Stomach (tissue), 8 donors: ENCODE measurements at regions not wholly inside any gene's neighbourhood (a gene's known extent, or its start where the extent isn't known, plus 50 kb on each side); places are given as distances from the start of the nearest gene placed in this dataset.

ENCODE experiments used
- DNase-seq, 2 donors: peaks; one replicate each; pipeline versions ENCODE4 v3.0.0 to v3.0.0-alpha.2; 2013 to 2019
- H3K27ac ChIP-seq, 5 donors: fragments of 200-600 bp in 4 of 5; sonication (generic) in 4 of 5; one replicate each; pipeline ENCODE4 v1.5.1; 2013 to 2019; ENCODE audit warnings: mild to moderate bottlenecking in 1 of 5, moderate library complexity in 1 of 5
- H3K27me3 ChIP-seq, 3 donors: fragments of 200-600 bp; sonication (generic); one replicate each; pipeline ENCODE4 v1.5.1; 2017 to 2019; ENCODE audit warnings: mixed run types in 1 of 3
- H3K36me3 ChIP-seq, 4 donors: fragments of 200-600 bp; sonication (generic); 1 replicate in 3 of 4; 2 replicates in 1 of 4; pipeline ENCODE4 v1.5.1; 2016 to 2019
- H3K4me1 ChIP-seq, 4 donors: fragments of 200-600 bp; sonication (generic); one replicate each; pipeline ENCODE4 v1.5.1; 2016 to 2019
- H3K4me3 ChIP-seq, 4 donors: fragments of 200-600 bp; sonication (generic) in 3 of 4; one replicate each; pipeline ENCODE4 v1.5.1; 2016 to 2019; ENCODE audit warnings: mild to moderate bottlenecking in 1 of 4
- H3K9me3 ChIP-seq, 4 donors: fragments of 200-600 bp; sonication (generic); one replicate each; pipeline ENCODE4 v1.5.1; 2016 to 2019
- CTCF ChIP-seq, 7 experiments: fragments of 450-650 bp in 4 of 7; fragments of 200-600 bp in 3 of 7; sonication (generic) in 3 of 7; IDR thresholded peaks; one replicate each; pipeline ENCODE4 v1.5.1; 2016 to 2019; ENCODE audit warnings: antibody characterized with exemption in 7 of 7, control low read depth in 2 of 7, mild to moderate bottlenecking in 1 of 7
- EP300 ChIP-seq: sonication (generic); formaldehyde crosslinking; IDR thresholded peaks from one replicate; pipeline ENCODE4 v1.6.1; 2017; ENCODE audit warnings: antibody characterized with exemption
- POLR2A ChIP-seq, 4 donors: fragments of 450-650 bp; IDR thresholded peaks; one replicate each; pipeline ENCODE4 v1.6.1; 2016; ENCODE audit warnings: antibody characterized with exemption in 4 of 4, control low read depth in 2 of 4, mild to moderate bottlenecking in 1 of 4, moderate library complexity in 1 of 4
- POLR2AphosphoS5 ChIP-seq, 3 donors: sonication (generic); formaldehyde crosslinking; IDR thresholded peaks; one replicate each; pipeline ENCODE4 v1.6.1; 2016; ENCODE audit warnings: antibody characterized with exemption in 3 of 3
- WGBS, 5 donors: extraction: QIAGEN DNeasy Blood & Tissue Kit in 3 of 5; methylation state at CpG; one replicate each; pipeline versions ENCODE4 v1.1.5 to v1.1.7; 2013 to 2018; 5-methylcytosine and 5-hydroxymethylcytosine counted together
- intact Hi-C: fragments of 100-400 bp; cut with DNase I; formaldehyde crosslinking; loops from one replicate; pipeline ENCODE4 v1.15.1; 2023; ENCODE audit warnings: low total_unique reads
- donor health status: healthy with polysubstance abuse.
- donor health status: Bipolar disorder and iron deficiency.
- donor health status: healthy.

GRCh38 chr17:57195785-57196460 lies 60.4 kb upstream of the MSI2 start:
- intact Hi-C loops = no loop called here
- TF ChIP-seq CTCF (IDR thresholded peaks at IDR 0.05) = no peak
- no peak for TF ChIP-seq POLR2A (IDR thresholded peaks at IDR 0.05)
- no peak for TF ChIP-seq EP300
- no peak for TF ChIP-seq POLR2AphosphoS5 (IDR thresholded peaks at IDR 0.05)
- 85 to 97% (median 91%) methylated on average over 7 of the region's 7 CpGs for WGBS, 5 donors
- Histone ChIP-seq H3K4me3 (no peak overlapping the region), H3K36me3 (no peaks in the 10 kb centered on the region), H3K27ac (no peak overlapping the region), H3K27me3 (no peaks in the 10 kb centered on the region), H3K4me1 (no peaks in the 10 kb centered on the region), H3K9me3 (peaks cover 0 to 6% (median 2%) of the 10 kb centered on the region in 4 donors)
- no peak for DNase-seq

GRCh38 chr17:57197466-57198071 lies 58.8 kb upstream of the MSI2 start:
- peaks cover 0 to 6% (median 2%) of the 10 kb centered on the region in 4 donors for H3K9me3 ChIP-seq
- H3K4me1 ChIP-seq = no peaks in the 10 kb centered on the region
- 88 to 97% (median 93%) methylated on average over 5 of the region's 5 CpGs for WGBS, 5 donors
- TF ChIP-seq EP300 (no peak), CTCF (IDR thresholded peaks at IDR 0.05) (no peak), POLR2A (IDR thresholded peaks at IDR 0.05) (no peak), POLR2AphosphoS5 (IDR thresholded peaks at IDR 0.05) (no peak)
- DNase-seq = no peak
- no peak overlapping the region for H3K4me3 ChIP-seq
- intact Hi-C loops = no loop called here
- no peaks in the 10 kb centered on the region for H3K36me3 ChIP-seq
- no peak overlapping the region for H3K27ac ChIP-seq
- no peaks in the 10 kb centered on the region for H3K27me3 ChIP-seq

GRCh38 chr17:57201481-57201880 lies 54.8 kb upstream of the MSI2 start:
- 88 to 99% (median 97%) methylated on average over 4 of the region's 4 CpGs for WGBS, 5 donors
- no peaks in the 10 kb centered on the region for H3K4me1 ChIP-seq

GRCh38 chr17:57203040-57203439 lies 53.3 kb upstream of the MSI2 start:
- Histone ChIP-seq H3K27me3 (no peaks in the 10 kb centered on the region), H3K9me3 (peaks cover 0 to 10% (median 0%) of the 10 kb centered on the region in 4 donors), H3K36me3 (no peaks in the 10 kb centered on the region), H3K4me3 (no peak overlapping the region), H3K27ac (no peak overlapping the region), H3K4me1 (no peaks in the 10 kb centered on the region)
- TF ChIP-seq POLR2AphosphoS5 (IDR thresholded peaks at IDR 0.05) (no peak), POLR2A (IDR thresholded peaks at IDR 0.05) (no peak), CTCF (IDR thresholded peaks at IDR 0.05) (no peak), EP300 (no peak)
- WGBS, 5 donors = 76 to 80% (median 77%) methylated on average over 3 of the region's 3 CpGs
- intact Hi-C loops = no loop called here
- no peak for DNase-seq

More at GRCh38 chr17:57201481-57201880, 54.8 kb upstream of the MSI2 start:
- no peaks in the 10 kb centered on the region for H3K36me3 ChIP-seq
- no peaks in the 10 kb centered on the region for H3K27me3 ChIP-seq
- intact Hi-C loops = no loop called here
- no peak overlapping the region for H3K27ac ChIP-seq
- no peak for DNase-seq
- H3K4me3 ChIP-seq = no peak overlapping the region
- no peaks in the 10 kb centered on the region for H3K9me3 ChIP-seq
- no peak for TF ChIP-seq POLR2A (IDR thresholded peaks at IDR 0.05)
- TF ChIP-seq EP300 = no peak
- no peak for TF ChIP-seq POLR2AphosphoS5 (IDR thresholded peaks at IDR 0.05)
- no peak for TF ChIP-seq CTCF (IDR thresholded peaks at IDR 0.05)
